GM12878 (cell line): ENCODE measurements at regions not wholly inside any gene's neighbourhood (a gene's known extent, or its start where the extent isn't known, plus 50 kb on each side); places are given as distances from the start of the nearest gene placed in this dataset.

ENCODE experiments used
- ATAC-seq: fragments of 200-7000 bp; cut with Tn5 transposase; 3 replicates; pipeline ENCODE4 v1.9.1; 2020; ENCODE audit warnings: mild to moderate bottlenecking, moderate library complexity
- BruUV-seq: library from RNA; stranded (reverse); fragments of 400-500 nt; replicated peaks from 2 replicates; lab custom pipeline; 2021; lab: Mats Ljungman, UMichigan
- CTCF ChIA-PET: fragments of 300-600 bp; sonication (Branson Sonifier 250); formaldehyde crosslinking; extraction: SDS; loops from one replicate; lab custom pipeline; 2021; ENCODE audit warnings: inconsistent platforms; lab: Yijun Ruan, JAX
- POLR2A ChIA-PET: fragments of 350-600 bp; formaldehyde crosslinking; extraction: SDS; loops from one replicate; lab custom pipeline; 2021; ENCODE audit warnings: inconsistent platforms; lab: Charles Lee
- RAD21 ChIA-PET: fragments of 300-600 bp; sonication (Branson Sonifier 250); formaldehyde crosslinking; loops from one replicate; lab custom pipeline; 2023; ENCODE audit warnings: antibody characterized with exemption; ENCODE audit not compliant: unreplicated experiment; lab: Charles Lee
- SMC1A ChIA-PET: fragments of 300-600 bp; sonication (Branson Sonifier 250); formaldehyde crosslinking; loops from one replicate; lab custom pipeline; 2023; ENCODE audit not compliant: unreplicated experiment, uncharacterized antibody; lab: Charles Lee
- DNase-seq: peaks from one replicate; pipeline ENCODE4 v3.0.0-alpha.2; 2011; ENCODE audit warnings: low read depth, low spot score
- FAIRE-seq: peaks from 3 replicates; lab custom pipeline; 2011; peaks lifted over from hg19 to GRCh38; lab: Jason Lieb, UNC
- H2AFZ ChIP-seq: 2 replicates; pipeline ENCODE4 v1.6.0; 2011; ENCODE audit warnings: low read depth, low read length, control low read depth; ENCODE audit not compliant: control insufficient read depth
- H3K27ac ChIP-seq: 2 replicates; pipeline ENCODE4 v1.5.1; 2011; ENCODE audit warnings: control low read depth; ENCODE audit not compliant: control insufficient read depth, insufficient read depth
- H3K27me3 ChIP-seq, 2 experiments: replicated peaks in 1 of 2; 2 replicates each; pipeline versions ENCODE4 v1.6.0 to v1.6.1; 2011; ENCODE audit warnings: low read length in 1 of 2; ENCODE audit not compliant: control insufficient read depth in 2 of 2, insufficient read depth in 2 of 2
- H3K36me3 ChIP-seq, 2 experiments: 2 replicates each; pipeline ENCODE4 v1.5.1; 2011; ENCODE audit warnings: low read length in 1 of 2; ENCODE audit not compliant: control insufficient read depth in 2 of 2, insufficient read depth in 2 of 2
- H3K4me1 ChIP-seq: 2 replicates; pipeline ENCODE4 v1.6.1; 2011; ENCODE audit warnings: mild to moderate bottlenecking, low read length, moderate library complexity, mixed read lengths; ENCODE audit not compliant: control insufficient read depth, insufficient read depth
- H3K4me2 ChIP-seq: 2 replicates; pipeline ENCODE4 v1.6.0; 2011; ENCODE audit warnings: control low read depth; ENCODE audit not compliant: control insufficient read depth, insufficient read depth
- H3K4me3 ChIP-seq: fragments of 200-600 bp; sonication (generic); 2 replicates; pipeline ENCODE4 v1.5.1; 2016
- H3K79me2 ChIP-seq: 2 replicates; pipeline ENCODE4 v1.6.0; 2011; ENCODE audit warnings: low read length; ENCODE audit not compliant: control insufficient read depth, insufficient read depth
- H3K9ac ChIP-seq: 2 replicates; pipeline ENCODE4 v1.8.0; 2011; ENCODE audit warnings: low read length, control low read depth, mixed read lengths; ENCODE audit not compliant: control insufficient read depth, insufficient read depth
- H3K9me3 ChIP-seq: replicated peaks from 3 replicates; pipeline ENCODE4 v1.5.1; 2011; ENCODE audit warnings: mild to moderate bottlenecking, low read length; ENCODE audit not compliant: control insufficient read depth, insufficient read depth
- H4K20me1 ChIP-seq: 2 replicates; pipeline ENCODE4 v1.6.0; 2011; ENCODE audit not compliant: control insufficient read depth, insufficient read depth
- E2F8 ChIP-seq: fragments of 450-650 bp; IDR thresholded peaks from 2 replicates; pipeline ENCODE4 v1.6.1; 2018; ENCODE audit warnings: mild to moderate bottlenecking, low read depth, moderate library complexity; ENCODE audit not compliant: partially characterized antibody
- FOS ChIP-seq: IDR thresholded peaks from 3 replicates; pipeline ENCODE4 v1.6.1; 2011; ENCODE audit warnings: borderline replicate concordance; ENCODE audit not compliant: insufficient read length; ENCODE audit errors: extremely low read depth
- MEF2B ChIP-seq: fragments of 450-650 bp; IDR thresholded peaks from 2 replicates; pipeline ENCODE4 v1.6.1; 2018; ENCODE audit warnings: mild to moderate bottlenecking, moderate library complexity; ENCODE audit not compliant: partially characterized antibody, poor library complexity, severe bottlenecking
- NFIC ChIP-seq: IDR thresholded peaks from 2 replicates; pipeline ENCODE4 v1.6.1; 2012; ENCODE audit warnings: low read depth, mild to moderate bottlenecking, inconsistent platforms, low read length, moderate library complexity
- NFXL1 ChIP-seq: fragments of 450-650 bp; IDR thresholded peaks from 2 replicates; pipeline ENCODE4 v1.6.1; 2017; ENCODE audit warnings: antibody characterized with exemption, mild to moderate bottlenecking, borderline replicate concordance
- NR2C2 ChIP-seq: IDR thresholded peaks from 2 replicates; pipeline ENCODE4 v1.6.1; 2011; ENCODE audit warnings: borderline replicate concordance, low read depth; ENCODE audit not compliant: control insufficient read depth, insufficient read length
- POLR2A ChIP-seq: IDR thresholded peaks from 2 replicates; pipeline ENCODE4 v1.6.1; 2011; ENCODE audit warnings: low read depth, mild to moderate bottlenecking, low read length
- POLR2AphosphoS2 ChIP-seq: IDR thresholded peaks from 2 replicates; pipeline ENCODE4 v1.6.1; 2011; ENCODE audit warnings: low read depth, mild to moderate bottlenecking, low read length, improper control_type of control experiment, moderate library complexity
- RAD21 ChIP-seq: IDR thresholded peaks from 2 replicates; pipeline ENCODE4 v1.6.1; 2011; ENCODE audit warnings: mild to moderate bottlenecking, low read depth, low read length, moderate library complexity; ENCODE audit not compliant: insufficient read depth
- SMAD1 ChIP-seq: fragments of 450-650 bp; IDR thresholded peaks from 2 replicates; pipeline ENCODE4 v1.6.1; 2018; ENCODE audit warnings: mild to moderate bottlenecking, low read depth; ENCODE audit not compliant: partially characterized antibody
- SUZ12 ChIP-seq: fragments of 200-600 bp; sonication (generic); IDR thresholded peaks from one replicate; pipeline ENCODE4 v1.6.1; 2018; ENCODE audit warnings: antibody characterized with exemption, mild to moderate bottlenecking; ENCODE audit not compliant: unreplicated experiment
- WGBS: methylation state at CpG from one replicate; pipeline ENCODE4 v1.1.6; 2016; ENCODE audit warnings: low lambda C conversion rate; ENCODE audit not compliant: insufficient replicate concordance, insufficient coverage; ENCODE audit errors: missing lambda C conversion rate; 5-methylcytosine and 5-hydroxymethylcytosine counted together
- in situ Hi-C: fragments of 300-500 bp; cut with MboI; formaldehyde crosslinking; loops from 9 replicates; pipeline ENCODE4 v1.14.3; 2018; ENCODE audit warnings: mixed read lengths
- intact Hi-C: fragments of 100-400 bp; cut with micrococcal nuclease; formaldehyde crosslinking; loops from one replicate; pipeline ENCODE4 v1.14.2; 2022; ENCODE audit not compliant: unreplicated experiment

GRCh38 chr14:71236487-71236886 lies 329.2 kb downstream of the PCNX1 start:
- H3K27me3 ChIP-seq: no peaks in the 10 kb centered on the region
- ATAC-seq (no peak), DNase-seq (no peak), FAIRE-seq (no peak)
- RAD21 ChIA-PET: no interaction called here
- TF ChIP-seq POLR2A: no peak
- no peak for TF ChIP-seq NR2C2
- TF ChIP-seq SMAD1: no peak
- 61% methylated on average over 3 of the region's 3 CpGs for WGBS
- H3K4me1 ChIP-seq: no peaks in the 10 kb centered on the region
- intact Hi-C loops (no loop called here), in situ Hi-C loops (no loop called here)
- CTCF ChIA-PET: interaction anchor here (1.1 kb wide), 1 partner anchor 17 kb away, joined by 3 read pairs; no protein-coding TSS in a partner anchor
- no TSS peak for BruUV-seq
- no peak overlapping the region for H3K27ac ChIP-seq
- no peaks in the 10 kb centered on the region for H4K20me1 ChIP-seq
- POLR2A ChIA-PET: no interaction called here
- no peak overlapping the region for H2AFZ ChIP-seq
- no peak overlapping the region for H3K4me3 ChIP-seq
- no peaks in the 10 kb centered on the region for H3K9me3 ChIP-seq
- no peaks in the 10 kb centered on the region for H3K36me3 ChIP-seq
- no peak overlapping the region for H3K9ac ChIP-seq
- SMC1A ChIA-PET: interaction anchor here (1.1 kb wide), 1 partner anchor 618 kb away, joined by 3 read pairs; no protein-coding TSS in a partner anchor
- no peaks in the 10 kb centered on the region for H3K79me2 ChIP-seq
- no peak overlapping the region for H3K4me2 ChIP-seq

- Histone ChIP-seq H3K4me2 (no peak overlapping the region), H3K36me3 (no peaks in the 10 kb centered on the region), H3K9ac (no peak overlapping the region), H3K4me1 (no peaks in the 10 kb centered on the region), H3K9me3 (no peaks in the 10 kb centered on the region), H3K4me3 (no peak overlapping the region), H3K27me3 (no peaks in the 10 kb centered on the region), H3K27ac (no peak overlapping the region), H2AFZ (no peak overlapping the region), H3K79me2 (no peaks in the 10 kb centered on the region), H4K20me1 (no peaks in the 10 kb centered on the region)
- FAIRE-seq (no peak), ATAC-seq (no peak), DNase-seq (no peak)
- ChIA-PET SMC1A (interaction anchor here (1.1 kb wide), 1 partner anchor 617 kb away, joined by 3 read pairs; no protein-coding TSS in a partner anchor), CTCF (no interaction called here), POLR2A (interaction anchor here (0.5 kb wide), 1 partner anchor 1178 kb away, joined by 3 read pairs; no protein-coding TSS in a partner anchor), RAD21 (interaction anchor here (0.6 kb wide), 1 partner anchor 101 kb away, joined by 3 read pairs; no protein-coding TSS in a partner anchor)
- BruUV-seq: no TSS peak
- no peak for TF ChIP-seq NFXL1
- no peak for TF ChIP-seq MEF2B
- no peak for TF ChIP-seq SUZ12
- no peak for TF ChIP-seq NFIC
- no peak for TF ChIP-seq POLR2AphosphoS2
- TF ChIP-seq E2F8: no peak
- no peak for TF ChIP-seq FOS
- TF ChIP-seq RAD21: no peak
- 41% methylated on average over 4 of the region's 4 CpGs for WGBS
- intact Hi-C loops (no loop called here), in situ Hi-C loops (no loop called here)
Observed at GRCh38 chr14:71237556-71237955, 330.3 kb downstream of the PCNX1 start.
